Right lung (tissue), 2 donors: ENCODE measurements at regions not wholly inside any gene's neighbourhood (a gene's known extent, or its start where the extent isn't known, plus 50 kb on each side); places are given as distances from the start of the nearest gene placed in this dataset.
"Not testable (repeated sequence)": the region's sequence is repeated elsewhere in the genome, so short reads cannot be mapped to it uniquely, and the experiment has no call there.

ENCODE experiments used
- DNase-seq, 2 donors: peaks; one replicate each; pipeline ENCODE4 v3.0.0-alpha.2; 2013

GRCh38 chr6:56904068-56904467 is 50.8 kb upstream of the BEND6 start:
- DNase-seq = no peak

DNA sequence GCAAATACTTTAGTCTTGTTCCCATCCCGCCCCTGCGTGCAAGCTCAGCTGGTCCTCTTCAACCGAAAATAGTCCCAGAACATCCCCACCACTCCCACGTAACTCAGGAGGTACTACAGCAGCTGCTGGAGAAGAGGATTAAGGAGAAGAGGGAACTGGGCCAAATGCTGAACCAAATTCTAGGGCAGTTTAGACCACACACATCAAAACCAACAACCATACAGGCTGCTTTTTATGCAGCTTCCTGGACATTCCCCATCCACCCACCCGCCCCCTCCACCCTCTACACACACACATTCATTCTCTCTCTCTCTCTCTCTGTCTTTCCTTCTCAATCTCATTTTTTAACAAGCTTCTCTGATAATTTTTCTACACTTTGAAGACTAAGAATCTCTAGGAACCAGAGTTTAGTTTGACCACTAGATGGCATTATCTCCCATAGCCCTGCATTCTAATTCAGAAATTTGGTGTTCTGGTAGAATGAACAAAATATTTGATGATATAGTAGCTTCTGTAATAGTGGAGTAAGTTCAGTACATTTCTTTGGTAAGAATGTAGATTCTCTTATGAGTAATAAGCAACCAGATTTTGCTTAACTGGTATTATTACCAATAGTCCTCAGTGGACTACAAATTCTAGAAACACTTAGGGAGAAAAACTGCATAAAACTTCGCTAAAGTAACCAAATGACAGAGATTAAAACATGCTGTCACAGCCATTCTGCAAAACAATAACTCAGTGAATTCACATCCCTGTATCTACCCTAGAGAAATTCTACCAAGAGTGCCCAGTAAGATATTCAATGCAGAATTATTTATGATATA is 52.1 kb upstream of the BEND6 start:
- peak in 1 of 2 donors; percentile 32 for DNase-seq

DNA sequence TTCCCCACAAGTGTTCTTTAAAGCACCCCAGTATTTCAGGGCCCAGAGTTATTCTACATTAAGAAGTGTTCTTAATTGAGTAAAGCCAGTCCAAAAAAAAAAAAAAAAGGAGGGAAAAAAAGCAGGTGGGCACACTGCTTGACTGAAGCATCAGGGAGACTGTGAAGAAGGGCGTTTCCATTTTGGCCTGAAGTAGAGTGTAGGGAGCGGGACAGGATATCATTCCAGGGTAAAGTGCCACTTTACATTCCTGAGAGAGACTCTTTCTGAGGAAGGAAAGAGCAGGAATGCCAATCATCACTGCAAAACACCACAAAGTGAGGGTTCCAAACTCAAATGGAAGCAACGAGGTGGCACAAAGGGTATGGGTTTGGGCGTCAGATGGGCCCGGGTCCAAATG is 54.1 kb upstream of the BEND6 start:
- no peak for DNase-seq

DNA sequence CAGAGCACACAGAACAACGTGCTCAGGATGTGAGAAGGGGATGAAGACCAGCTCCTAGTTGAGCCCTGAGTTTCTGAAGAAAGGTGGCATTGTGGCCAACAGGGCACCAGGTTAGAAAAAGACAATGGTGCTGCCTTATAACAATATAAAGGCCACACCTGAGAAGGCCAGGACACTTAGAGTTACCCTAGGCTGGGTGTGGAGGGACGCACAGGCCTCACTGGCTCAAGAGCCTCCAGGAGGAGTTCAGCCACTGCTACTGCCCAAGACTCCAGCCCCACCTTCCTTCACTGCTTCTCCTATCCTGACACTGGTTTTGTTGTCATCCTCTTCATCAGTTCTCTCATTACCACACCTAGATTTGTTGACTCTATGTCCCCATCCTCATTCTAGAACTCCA is 55.2 kb upstream of the BEND6 start:
- DNase-seq = no peak

GRCh38 chr6:56899311-56899710 is 55.6 kb upstream of the BEND6 start:
- no peak for DNase-seq

DNA sequence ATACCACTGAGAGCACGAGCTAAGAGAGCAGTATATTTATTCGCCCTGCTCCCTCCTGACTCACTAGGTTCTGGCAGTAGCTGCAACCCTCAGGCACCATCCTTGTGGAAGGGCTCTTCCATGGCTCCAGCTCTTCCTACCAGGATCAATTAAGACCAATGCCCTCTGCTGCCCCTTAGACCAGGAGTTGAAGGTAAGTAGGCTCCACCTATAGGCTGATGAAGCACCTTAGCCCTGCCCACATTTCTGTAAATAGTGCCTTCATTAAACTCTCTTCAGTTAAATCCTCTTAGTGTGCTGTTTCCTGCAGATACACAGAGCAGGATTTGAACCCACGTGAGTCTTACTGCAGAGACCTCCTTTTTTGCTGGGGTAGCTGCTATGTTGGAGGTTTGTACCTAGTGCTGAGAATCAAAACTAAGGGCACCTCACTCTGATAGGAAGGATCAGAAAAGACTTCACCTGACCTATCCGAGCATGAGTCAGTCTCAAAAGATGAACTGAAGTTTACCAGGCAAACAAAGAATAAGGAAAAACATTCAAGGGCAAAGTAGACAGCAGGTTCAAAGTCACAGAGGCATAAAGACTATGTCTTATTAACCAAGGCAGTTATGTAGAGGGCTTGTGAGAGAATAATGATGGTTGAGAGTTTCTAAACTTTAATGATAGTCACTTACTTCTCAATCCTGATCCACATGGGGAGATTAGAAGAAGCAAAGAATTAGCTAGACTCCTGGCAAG is 56.9 kb upstream of the BEND6 start:
- no peak for DNase-seq

- no peak for DNase-seq
Observed at GRCh38 chr6:56891754-56892153, 63.2 kb upstream of the BEND6 start.

- no peak for DNase-seq
Observed at GRCh38 chr6:56890683-56891429, 64.1 kb upstream of the BEND6 start.

GRCh38 chr6:56890066-56890465 is 64.8 kb upstream of the BEND6 start:
- no peak for DNase-seq

DNA sequence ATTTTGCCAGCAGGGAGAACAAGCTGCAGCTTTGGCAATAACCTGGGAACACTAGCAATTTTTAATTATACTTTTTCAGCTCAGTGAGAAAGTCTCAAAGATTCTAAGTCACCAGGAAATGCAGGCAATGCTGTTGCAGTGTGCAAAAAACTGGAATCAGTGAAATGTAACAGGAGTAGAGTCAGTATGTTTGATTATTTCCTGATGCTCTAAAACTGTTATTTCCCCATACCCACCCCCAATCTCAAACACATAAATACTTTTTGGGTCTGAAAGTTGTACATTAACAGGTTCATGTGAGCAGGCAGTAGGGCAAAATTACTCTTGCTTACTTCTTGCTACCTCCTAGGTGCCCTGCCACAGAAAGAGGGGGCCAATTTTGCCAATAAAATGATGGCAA is 65.4 kb upstream of the BEND6 start:
- DNase-seq = no peak

DNA sequence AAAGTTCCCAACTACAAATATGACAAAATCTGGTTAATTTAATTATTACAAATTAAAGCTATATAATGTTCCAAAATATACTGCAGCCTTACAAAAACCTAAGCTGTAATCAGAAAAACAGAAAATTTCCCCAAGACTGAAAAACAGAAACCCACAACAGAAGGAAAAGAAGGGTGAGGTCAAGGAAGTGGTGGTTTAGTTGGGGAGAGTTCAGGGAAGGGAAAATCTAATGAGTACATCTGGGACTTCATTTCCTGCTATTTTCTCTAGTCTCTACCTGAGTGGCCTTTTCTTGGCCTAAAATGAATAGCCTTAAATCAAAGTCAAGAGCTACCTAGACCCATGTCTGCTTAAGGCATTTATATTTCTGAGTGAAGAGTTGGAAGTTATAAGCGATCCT is 66.2 kb upstream of the BEND6 start:
- no peak for DNase-seq

DNA sequence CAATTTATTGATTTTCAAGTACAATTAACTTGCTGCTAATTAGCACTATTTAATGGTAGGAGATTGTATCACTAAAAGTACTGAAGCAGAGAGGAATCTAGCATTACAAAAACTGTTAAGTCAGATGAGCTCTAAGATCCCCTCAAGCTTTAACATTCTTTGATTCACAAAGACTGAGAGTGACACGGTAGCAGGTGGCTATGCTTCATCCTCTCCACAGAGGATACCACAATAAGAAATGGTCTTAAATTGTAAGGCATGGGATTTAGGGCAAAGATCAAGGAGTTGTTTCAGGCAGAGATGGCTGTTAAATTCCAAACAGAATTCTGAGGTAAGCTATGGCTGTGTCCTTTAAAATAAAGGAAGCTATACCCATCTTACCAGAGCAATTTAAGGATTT is 67.8 kb upstream of the BEND6 start:
- DNase-seq = no peak

DNA sequence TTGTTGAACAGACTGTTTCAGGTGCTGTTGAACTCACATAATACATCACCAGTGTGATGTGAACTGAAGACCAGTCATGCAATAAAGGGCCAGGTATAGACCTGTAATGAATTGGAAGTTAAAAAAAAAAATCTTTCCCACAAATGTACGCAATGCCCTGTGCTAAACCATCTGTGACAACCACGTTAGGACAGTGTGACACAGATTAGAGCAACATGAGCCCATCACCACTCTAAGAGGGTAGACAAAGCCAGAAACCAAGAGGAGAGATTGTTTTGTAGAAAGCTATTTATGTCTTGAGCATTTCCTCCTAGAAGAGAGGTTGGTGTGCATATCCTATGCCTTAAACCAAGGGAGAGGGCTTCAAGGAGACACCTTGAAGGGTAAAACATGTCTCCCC is 77.0 kb upstream of the BEND6 start:
- DNase-seq = no peak

GRCh38 chr6:56875961-56876360 is 78.9 kb upstream of the BEND6 start:
- no peak for DNase-seq

GRCh38 chr6:56875523-56875922 is 79.4 kb upstream of the BEND6 start:
- DNase-seq = no peak

GRCh38 chr6:56874328-56874727 is 80.6 kb upstream of the BEND6 start:
- no peak for DNase-seq

DNA sequence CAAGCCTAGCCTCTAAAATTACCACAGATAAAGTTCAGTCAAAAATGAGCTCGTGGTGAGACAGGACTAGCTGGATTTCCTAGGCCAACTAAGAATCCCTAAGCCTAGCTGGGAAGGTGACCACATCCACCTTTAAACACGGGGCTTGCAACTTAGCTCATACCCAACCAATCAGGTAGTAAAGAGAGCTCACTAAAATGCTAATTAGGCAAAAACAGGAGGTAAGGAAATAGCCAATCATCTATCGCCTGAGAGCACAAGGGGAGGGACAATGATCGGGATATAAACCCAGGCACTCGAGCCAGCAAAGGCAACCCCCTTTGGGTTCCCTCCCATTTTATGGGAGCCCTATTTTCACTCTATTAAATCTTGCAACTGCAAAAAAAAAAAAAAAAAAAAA is 84.9 kb upstream of the BEND6 start:
- DNase-seq = not testable (repeated sequence)

- no peak for DNase-seq
Observed at GRCh38 chr6:56869346-56869745, 85.6 kb upstream of the BEND6 start.

- no peak for DNase-seq
Observed at GRCh38 chr6:56868687-56869086, 86.2 kb upstream of the BEND6 start.

GRCh38 chr6:56866917-56867522 is 87.9 kb upstream of the BEND6 start:
- no peak for DNase-seq

GRCh38 chr6:56865081-56865875 is 89.6 kb upstream of the BEND6 start:
- no peak for DNase-seq
